SK-N-SH (cell line): ENCODE measurements at regions not wholly inside any gene's neighbourhood (a gene's known extent, or its start where the extent isn't known, plus 50 kb on each side); places are given as distances from the start of the nearest gene placed in this dataset.

Experiments used
- CTCF ChIP-seq: fragments of 200-600 bp; sonication (generic); IDR thresholded peaks from 2 replicates; pipeline ENCODE4 v1.6.1; 2017; ENCODE audit warnings: antibody characterized with exemption, mild to moderate bottlenecking, moderate library complexity
- PBX3 ChIP-seq: IDR thresholded peaks from 2 replicates; pipeline ENCODE4; 2012
- POLR2AphosphoS5 ChIP-seq: IDR thresholded peaks from 2 replicates; pipeline ENCODE4 v1.6.1; 2012; ENCODE audit warnings: low read depth, low read length
- REST ChIP-seq: IDR thresholded peaks from 2 replicates; pipeline ENCODE4 v1.6.1; 2012; ENCODE audit warnings: mild to moderate bottlenecking, low read depth, low read length, moderate library complexity
- RFX5 ChIP-seq: IDR thresholded peaks from 2 replicates; pipeline ENCODE4 v1.6.1; 2012; ENCODE audit warnings: mild to moderate bottlenecking, improper control_type of control experiment, low read length

GRCh38 chr2:226664140-226664539 lies 135.5 kb downstream of the IRS1 start:
- TF ChIP-seq RFX5: no peak
- TF ChIP-seq CTCF: no peak
- TF ChIP-seq POLR2AphosphoS5: no peak
- TF ChIP-seq REST: no peak
- no peak for TF ChIP-seq PBX3
